Right cardiac atrium (tissue), 5 donors: ENCODE measurements at regions not wholly inside any gene's neighbourhood (a gene's known extent, or its start where the extent isn't known, plus 50 kb on each side); places are given as distances from the start of the nearest gene placed in this dataset.

ENCODE experiments used
- ATAC-seq, 2 donors: fragments of 200-7000 bp; cut with Tn5 transposase; one replicate each; pipeline versions ENCODE4 v1.8.0 to v1.9.1; 2020; ENCODE audit warnings: moderate library complexity in 2 of 2, mild to moderate bottlenecking in 1 of 2
- DNase-seq, 3 donors: peaks; one replicate each; pipeline ENCODE4 v3.0.0-alpha.2; 2020
- H3K27ac ChIP-seq: one replicate; pipeline ENCODE4 v1.5.1; 2013; ENCODE audit warnings: mild to moderate bottlenecking, low read length, control low read depth, moderate library complexity
- H3K27me3 ChIP-seq: one replicate; pipeline ENCODE4 v1.6.1; 2013; ENCODE audit not compliant: control insufficient read depth, insufficient read depth
- H3K4me1 ChIP-seq: one replicate; pipeline ENCODE4 v1.6.1; 2013; ENCODE audit warnings: low read length; ENCODE audit not compliant: control insufficient read depth, insufficient read depth
- H3K4me3 ChIP-seq: one replicate; pipeline ENCODE4 v1.5.1; 2013; ENCODE audit warnings: low read length, control low read depth
- H3K9me3 ChIP-seq: one replicate; pipeline ENCODE4 v1.6.1; 2013; ENCODE audit warnings: low read length; ENCODE audit not compliant: control insufficient read depth
- WGBS: extraction: QIAGEN DNeasy Blood & Tissue Kit; methylation state at CpG from one replicate; pipeline ENCODE4 v1.1.7; 2013; 5-methylcytosine and 5-hydroxymethylcytosine counted together
- intact Hi-C, 4 donors: fragments of 100-400 bp; cut with DNase I; formaldehyde crosslinking; loops; one replicate each; pipeline versions ENCODE4 v1.11.0 to v1.14.0; 2022 to 2023
- donor health status: healthy with polysubstance abuse.
- donor health status: DM: no; HTN: yes; CAD: no.
- donor health status: DM: no; HTN: no; CAD: no.
- donor health status: DM: no; HTN: yes; CAD: no; lungs with severe emphysema.
- donor health status: DM: yes; HTN: yes; CAD: no.

GRCh38 chr12:109648521-109648920 lies 65.1 kb upstream of the FAM222A start:
- H3K27me3 ChIP-seq: no peaks in the 10 kb centered on the region

GRCh38 chr12:109650808-109651207 lies 62.8 kb upstream of the FAM222A start:
- Histone ChIP-seq H3K4me3 (no peak overlapping the region), H3K4me1 (peaks cover 12% of the 10 kb centered on the region), H3K27me3 (no peaks in the 10 kb centered on the region), H3K27ac (no peak overlapping the region), H3K9me3 (no peaks in the 10 kb centered on the region)
- DNase-seq: no peak
- intact Hi-C loops: no loop called here
- no peak for ATAC-seq
- 92% methylated on average over 4 of the region's 4 CpGs for WGBS

More at GRCh38 chr12:109648521-109648920, 65.1 kb upstream of the FAM222A start:
- H3K4me3 ChIP-seq: no peak overlapping the region
- intact Hi-C loops: no loop called here
- H3K4me1 ChIP-seq: peaks cover 4% of the 10 kb centered on the region
- no peaks in the 10 kb centered on the region for H3K9me3 ChIP-seq
- ATAC-seq (no peak), DNase-seq (no peak)
- H3K27ac ChIP-seq: no peak overlapping the region
- WGBS: 72% methylated on average over 9 of the region's 9 CpGs

- no peaks in the 10 kb centered on the region for H3K9me3 ChIP-seq
- no peak overlapping the region for H3K27ac ChIP-seq
- no peak overlapping the region for H3K4me3 ChIP-seq
- H3K27me3 ChIP-seq: no peaks in the 10 kb centered on the region
- H3K4me1 ChIP-seq: peaks cover 12% of the 10 kb centered on the region
- intact Hi-C loops: no loop called here
- DNase-seq: no peak
- 90% methylated on average over 1 of the region's 1 CpG for WGBS
- no peak for ATAC-seq
Measured at GRCh38 chr12:109651596-109651995, 62.0 kb upstream of the FAM222A start.

- 77% methylated on average over 10 of the region's 10 CpGs for WGBS
- H3K9me3 ChIP-seq: no peaks in the 10 kb centered on the region
- intact Hi-C loops: no loop called here
- DNase-seq (no peak), ATAC-seq (no peak)
- H3K27ac ChIP-seq: no peak overlapping the region
- H3K27me3 ChIP-seq: no peaks in the 10 kb centered on the region
- H3K4me1 ChIP-seq: peaks cover 12% of the 10 kb centered on the region
- H3K4me3 ChIP-seq: no peak overlapping the region
Measured at GRCh38 chr12:109652233-109652976, 61.2 kb upstream of the FAM222A start.

GRCh38 chr12:109652977-109653264 lies 60.7 kb upstream of the FAM222A start:
- intact Hi-C loops: no loop called here
- WGBS: 70% methylated on average over 2 of the region's 2 CpGs
- Histone ChIP-seq H3K27ac (no peak overlapping the region), H3K4me1 (peaks cover 12% of the 10 kb centered on the region), H3K4me3 (no peak overlapping the region), H3K9me3 (no peaks in the 10 kb centered on the region), H3K27me3 (no peaks in the 10 kb centered on the region)
- ATAC-seq: no peak
- no peak for DNase-seq

- Histone ChIP-seq H3K4me3 (no peak overlapping the region), H3K9me3 (no peaks in the 10 kb centered on the region), H3K27me3 (no peaks in the 10 kb centered on the region), H3K27ac (no peak overlapping the region), H3K4me1 (peaks cover 12% of the 10 kb centered on the region)
- intact Hi-C loops: no loop called here
- WGBS: 14% methylated on average over 7 of the region's 7 CpGs
- ATAC-seq (peak; percentile 55 to 69), DNase-seq (no peak)
Measured at GRCh38 chr12:109653890-109654289, 59.7 kb upstream of the FAM222A start.

- Histone ChIP-seq H3K4me1 (peaks cover 12% of the 10 kb centered on the region), H3K27ac (no peak overlapping the region), H3K27me3 (no peaks in the 10 kb centered on the region), H3K4me3 (no peak overlapping the region), H3K9me3 (no peaks in the 10 kb centered on the region)
- ATAC-seq: peak; percentile 20 to 30
- WGBS: 21% methylated on average over 13 of the region's 13 CpGs
- intact Hi-C loops: no loop called here
- peak in 2 of 3 donors; percentile 63 to 68 for DNase-seq
Measured at GRCh38 chr12:109654357-109654756, 59.3 kb upstream of the FAM222A start.

- ATAC-seq (no peak), DNase-seq (peak in 1 of 3 donors; percentile 56)
- H3K27me3 ChIP-seq: no peaks in the 10 kb centered on the region
- intact Hi-C loops: no loop called here
- no peaks in the 10 kb centered on the region for H3K9me3 ChIP-seq
- peaks cover 12% of the 10 kb centered on the region for H3K4me1 ChIP-seq
- no peak overlapping the region for H3K4me3 ChIP-seq
- no peak overlapping the region for H3K27ac ChIP-seq
- 93% methylated on average over 2 of the region's 2 CpGs for WGBS
Measured at GRCh38 chr12:109655578-109655977, 58.0 kb upstream of the FAM222A start.

GRCh38 chr12:109656743-109657142 lies 56.9 kb upstream of the FAM222A start:
- no peak overlapping the region for H3K27ac ChIP-seq
- no peaks in the 10 kb centered on the region for H3K27me3 ChIP-seq
- intact Hi-C loops: no loop called here

GRCh38 chr12:109663795-109664194 lies 49.8 kb upstream of the FAM222A start:
- intact Hi-C loops: no loop called here
- H3K4me3 ChIP-seq: no peak overlapping the region
- H3K27me3 ChIP-seq: no peaks in the 10 kb centered on the region
- H3K9me3 ChIP-seq: no peaks in the 10 kb centered on the region
- DNase-seq: no peak
- no peak for ATAC-seq
- no peaks in the 10 kb centered on the region for H3K4me1 ChIP-seq
- no peak overlapping the region for H3K27ac ChIP-seq
- 70% methylated on average over 7 of the region's 7 CpGs for WGBS

More at GRCh38 chr12:109656743-109657142, 56.9 kb upstream of the FAM222A start:
- H3K4me1 ChIP-seq: peaks cover 12% of the 10 kb centered on the region
- H3K4me3 ChIP-seq: no peak overlapping the region
- DNase-seq: no peak
- no peaks in the 10 kb centered on the region for H3K9me3 ChIP-seq
- 75% methylated on average over 10 of the region's 10 CpGs for WGBS
- peak in 1 of 2 donors; percentile 14 for ATAC-seq
